Tibial artery (tissue), 4 donors: ENCODE measurements at regions not wholly inside any gene's neighbourhood (a gene's known extent, or its start where the extent isn't known, plus 50 kb on each side); places are given as distances from the start of the nearest gene placed in this dataset.

Experiments
- DNase-seq, 2 donors: peaks; one replicate each; pipeline ENCODE4 v3.0.0-alpha.2; 2019
- H3K27ac ChIP-seq, 2 donors: fragments of 200-600 bp; sonication (generic) in 1 of 2; 1 replicate in 1 of 2; 2 replicates in 1 of 2; pipeline ENCODE4 v1.5.1; 2018 to 2019; ENCODE audit warnings: mild to moderate bottlenecking in 1 of 2
- H3K27me3 ChIP-seq, 2 donors: fragments of 200-600 bp; sonication (generic) in 1 of 2; one replicate each; pipeline versions ENCODE4 v1.5.1 to v1.6.0; 2016 to 2019
- H3K36me3 ChIP-seq, 3 donors: fragments of 200-600 bp; sonication (generic) in 2 of 3; one replicate each; pipeline ENCODE4 v1.5.1; 2016 to 2019; ENCODE audit warnings: mild to moderate bottlenecking in 2 of 3
- H3K4me1 ChIP-seq, 4 donors: fragments of 200-600 bp; sonication (generic) in 2 of 4; 1 replicate in 3 of 4; 2 replicates in 1 of 4; pipeline ENCODE4 v1.5.1; 2016 to 2019
- H3K4me3 ChIP-seq, 2 donors: fragments of 200-600 bp; sonication (generic) in 1 of 2; 1 replicate in 1 of 2; 2 replicates in 1 of 2; pipeline ENCODE4 v1.5.1; 2018 to 2019; ENCODE audit warnings: mild to moderate bottlenecking in 2 of 2
- H3K9me3 ChIP-seq, 3 donors: fragments of 200-600 bp; sonication (generic) in 1 of 3; one replicate each; pipeline ENCODE4 v1.5.1; 2016 to 2019
- intact Hi-C: fragments of 100-400 bp; cut with DNase I; formaldehyde crosslinking; loops from one replicate; pipeline ENCODE4 v1.15.0; 2023; ENCODE audit warnings: low total_unique reads
- TF ChIP-seq, protein P1 (sequence below), 2 experiments: fragments of 200-600 bp in 1 of 2; fragments of 450-650 bp in 1 of 2; IDR thresholded peaks; one replicate each; pipeline ENCODE4 v1.5.1; 2017 to 2019; ENCODE audit warnings: antibody characterized with exemption in 2 of 2, mild to moderate bottlenecking in 1 of 2, moderate library complexity in 1 of 2

GRCh38 chr13:65892859-65893258, 1337.3 kb downstream of the PCDH9 start:
- TF ChIP-seq, protein P1, sequence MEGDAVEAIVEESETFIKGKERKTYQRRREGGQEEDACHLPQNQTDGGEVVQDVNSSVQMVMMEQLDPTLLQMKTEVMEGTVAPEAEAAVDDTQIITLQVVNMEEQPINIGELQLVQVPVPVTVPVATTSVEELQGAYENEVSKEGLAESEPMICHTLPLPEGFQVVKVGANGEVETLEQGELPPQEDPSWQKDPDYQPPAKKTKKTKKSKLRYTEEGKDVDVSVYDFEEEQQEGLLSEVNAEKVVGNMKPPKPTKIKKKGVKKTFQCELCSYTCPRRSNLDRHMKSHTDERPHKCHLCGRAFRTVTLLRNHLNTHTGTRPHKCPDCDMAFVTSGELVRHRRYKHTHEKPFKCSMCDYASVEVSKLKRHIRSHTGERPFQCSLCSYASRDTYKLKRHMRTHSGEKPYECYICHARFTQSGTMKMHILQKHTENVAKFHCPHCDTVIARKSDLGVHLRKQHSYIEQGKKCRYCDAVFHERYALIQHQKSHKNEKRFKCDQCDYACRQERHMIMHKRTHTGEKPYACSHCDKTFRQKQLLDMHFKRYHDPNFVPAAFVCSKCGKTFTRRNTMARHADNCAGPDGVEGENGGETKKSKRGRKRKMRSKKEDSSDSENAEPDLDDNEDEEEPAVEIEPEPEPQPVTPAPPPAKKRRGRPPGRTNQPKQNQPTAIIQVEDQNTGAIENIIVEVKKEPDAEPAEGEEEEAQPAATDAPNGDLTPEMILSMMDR (IDR thresholded peaks at IDR 0.05): no peak
- no peak for DNase-seq
- intact Hi-C loops: no loop called here

DNA sequence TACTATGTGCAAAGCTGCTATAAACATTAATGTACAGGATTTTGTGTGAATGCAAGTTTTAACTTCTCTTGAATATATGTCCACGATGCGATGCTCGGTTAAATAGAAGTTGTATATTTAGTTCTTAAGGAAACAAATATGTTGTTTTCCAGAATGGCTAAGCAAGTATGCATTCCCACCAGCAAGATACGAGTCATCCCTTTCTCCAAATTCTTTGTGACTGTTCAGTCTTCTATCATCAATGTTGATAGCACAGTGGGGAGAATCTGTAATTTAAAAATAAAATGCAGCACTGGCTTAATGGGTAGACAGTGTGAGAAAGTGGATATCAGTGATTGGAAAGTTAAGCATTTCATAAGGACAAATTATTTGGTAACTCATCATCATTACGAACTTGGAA, 1340.8 kb downstream of the PCDH9 start:
- Histone ChIP-seq H3K4me3 (no peak overlapping the region), H3K27ac (no peak overlapping the region), H3K36me3 (no peaks in the 10 kb centered on the region), H3K9me3 (no peaks in the 10 kb centered on the region), H3K27me3 (no peaks in the 10 kb centered on the region), H3K4me1 (no peaks in the 10 kb centered on the region)
- intact Hi-C loops: no loop called here
- no peak for DNase-seq
- TF ChIP-seq, protein P1 (IDR thresholded peaks at IDR 0.05): no peak

More at GRCh38 chr13:65892859-65893258, 1337.3 kb downstream of the PCDH9 start:
- Histone ChIP-seq H3K36me3 (no peaks in the 10 kb centered on the region), H3K27ac (no peak overlapping the region), H3K27me3 (no peaks in the 10 kb centered on the region), H3K4me3 (no peak overlapping the region), H3K4me1 (no peaks in the 10 kb centered on the region), H3K9me3 (no peaks in the 10 kb centered on the region)

- no peak for DNase-seq
- intact Hi-C loops: no loop called here
- Histone ChIP-seq H3K27me3 (no peaks in the 10 kb centered on the region), H3K4me1 (no peaks in the 10 kb centered on the region), H3K27ac (no peak overlapping the region), H3K9me3 (no peaks in the 10 kb centered on the region), H3K4me3 (no peak overlapping the region), H3K36me3 (no peaks in the 10 kb centered on the region)
- TF ChIP-seq, protein P1 (IDR thresholded peaks at IDR 0.05): no peak
Measured at GRCh38 chr13:65882810-65883209, 1347.3 kb downstream of the PCDH9 start.

- Histone ChIP-seq H3K9me3 (no peaks in the 10 kb centered on the region), H3K27ac (no peak overlapping the region), H3K27me3 (no peaks in the 10 kb centered on the region), H3K4me3 (no peak overlapping the region), H3K36me3 (no peaks in the 10 kb centered on the region), H3K4me1 (no peaks in the 10 kb centered on the region)
- DNase-seq: no peak
- intact Hi-C loops: no loop called here
- TF ChIP-seq, protein P1 (IDR thresholded peaks at IDR 0.05): no peak
Measured at GRCh38 chr13:65881561-65882155, 1348.5 kb downstream of the PCDH9 start.

GRCh38 chr13:65875031-65875430, 1355.1 kb downstream of the PCDH9 start:
- Histone ChIP-seq H3K36me3 (no peaks in the 10 kb centered on the region), H3K9me3 (no peaks in the 10 kb centered on the region), H3K27me3 (no peaks in the 10 kb centered on the region), H3K27ac (no peak overlapping the region), H3K4me1 (no peaks in the 10 kb centered on the region), H3K4me3 (no peak overlapping the region)
- intact Hi-C loops: no loop called here
- no peak for DNase-seq
- TF ChIP-seq, protein P1 (IDR thresholded peaks at IDR 0.05): no peak

DNA sequence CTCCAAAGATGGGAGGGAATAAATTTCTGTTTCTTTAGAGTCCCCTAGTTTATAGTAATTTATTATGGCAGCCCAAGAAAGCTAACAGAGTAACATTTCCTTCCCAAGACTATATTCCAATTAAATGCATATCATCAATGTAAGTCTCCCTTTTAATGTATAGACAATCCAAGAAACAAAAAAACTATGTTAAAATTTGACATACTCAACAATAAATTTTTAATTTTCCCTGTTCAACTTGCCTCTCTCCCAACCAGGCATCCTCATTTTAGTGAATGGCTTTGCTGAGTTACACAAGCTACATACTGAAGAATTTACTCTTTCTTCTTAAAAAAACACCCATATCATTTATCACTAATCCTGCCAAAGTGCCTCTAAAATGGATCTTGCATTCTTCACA, 1357.7 kb downstream of the PCDH9 start:
- Histone ChIP-seq H3K36me3 (no peaks in the 10 kb centered on the region), H3K27ac (no peak overlapping the region), H3K27me3 (no peaks in the 10 kb centered on the region), H3K4me3 (no peak overlapping the region), H3K4me1 (no peaks in the 10 kb centered on the region), H3K9me3 (no peaks in the 10 kb centered on the region)
- TF ChIP-seq, protein P1 (IDR thresholded peaks at IDR 0.05): no peak
- no peak for DNase-seq
- intact Hi-C loops: no loop called here
